EL (cell line): ENCODE measurements at regions not wholly inside any gene's neighbourhood (a gene's known extent, or its start where the extent isn't known, plus 50 kb on each side); places are given as distances from the start of the nearest gene placed in this dataset.

Source experiments
- DNase-seq: peaks from one replicate; pipeline ENCODE4 v3.0.0-alpha.2; 2016

DNA sequence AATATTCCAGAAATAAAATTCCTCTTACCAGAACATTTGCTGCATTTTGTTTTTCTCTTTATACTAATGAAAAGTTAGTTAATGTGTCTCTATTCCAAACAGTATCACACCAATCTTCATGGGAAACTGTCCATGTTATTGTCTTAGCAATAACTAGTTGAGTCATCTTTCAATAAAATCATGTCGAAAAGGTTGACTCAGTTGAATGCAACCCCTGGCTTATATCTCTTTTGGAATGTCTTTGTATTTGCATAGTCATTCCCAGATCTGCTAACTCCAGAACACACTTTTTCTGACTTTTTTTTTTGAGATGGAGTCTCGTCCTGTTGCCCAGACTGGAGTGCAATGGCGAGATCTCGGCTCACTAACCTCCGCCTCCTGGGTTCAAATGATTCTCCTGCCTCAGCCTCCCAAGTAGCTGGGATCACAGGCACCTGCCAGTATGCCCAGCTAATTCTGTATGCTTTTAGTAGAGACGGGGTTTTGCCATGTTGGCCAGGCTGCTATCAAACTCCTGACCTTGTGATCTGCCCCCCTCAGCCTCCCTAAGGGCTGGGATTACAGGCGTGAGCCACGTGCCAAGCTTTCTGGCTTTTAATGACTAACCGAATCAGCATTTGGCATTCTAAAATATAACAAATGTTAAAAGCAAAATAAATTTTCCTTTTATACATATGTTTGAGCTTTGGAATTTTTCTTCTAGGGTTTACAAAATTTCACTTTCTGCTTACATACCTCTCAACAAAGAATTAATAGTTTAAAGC is 133.2 kb upstream of the GULP1 start:
- peak; percentile 50 for DNase-seq

GRCh38 chr2:188159484-188159883 is 132.2 kb upstream of the GULP1 start:
- DNase-seq: peak; percentile 18

GRCh38 chr2:188170356-188170755 is 121.3 kb upstream of the GULP1 start:
- no peak for DNase-seq

GRCh38 chr2:188176620-188177019 is 115.1 kb upstream of the GULP1 start:
- no peak for DNase-seq

DNA sequence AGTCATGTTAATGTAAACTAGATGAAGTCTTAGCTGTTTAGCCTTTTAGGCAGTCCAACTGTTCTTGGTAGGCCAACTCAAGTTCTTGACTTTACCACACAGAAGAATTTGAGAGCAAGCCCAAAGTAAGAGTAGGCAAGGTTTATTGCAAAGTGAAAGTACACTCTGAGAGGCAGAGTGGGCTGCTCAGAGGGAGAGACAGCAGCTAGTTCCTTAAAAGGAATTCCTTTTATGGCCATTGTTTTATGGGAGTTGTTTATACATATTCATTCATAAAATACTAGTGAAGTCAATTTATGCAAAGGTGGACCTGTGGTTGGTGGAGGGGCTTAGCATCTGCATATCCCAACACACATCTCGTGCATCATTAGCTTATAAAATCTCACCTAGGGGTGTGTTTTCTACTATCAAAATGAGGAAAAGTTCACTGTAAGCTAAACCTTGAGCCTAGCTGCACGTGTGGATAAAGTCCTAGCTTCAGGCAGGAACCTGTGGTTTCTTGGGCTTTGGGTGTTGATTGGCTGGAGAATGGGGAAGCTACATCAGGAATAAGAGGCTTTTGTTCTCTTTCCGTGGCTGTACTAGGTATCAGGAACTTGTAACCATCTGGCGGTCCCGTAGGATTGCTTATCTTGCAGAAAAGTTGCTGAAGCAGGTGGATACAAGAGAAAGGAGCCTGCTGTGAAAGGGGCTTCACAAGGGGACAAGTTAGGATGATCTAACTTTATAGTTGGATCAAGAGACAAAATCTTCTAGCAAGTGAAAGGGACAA is 110.4 kb upstream of the GULP1 start:
- no peak for DNase-seq

GRCh38 chr2:188181884-188182283 is 109.8 kb upstream of the GULP1 start:
- DNase-seq: no peak

DNA sequence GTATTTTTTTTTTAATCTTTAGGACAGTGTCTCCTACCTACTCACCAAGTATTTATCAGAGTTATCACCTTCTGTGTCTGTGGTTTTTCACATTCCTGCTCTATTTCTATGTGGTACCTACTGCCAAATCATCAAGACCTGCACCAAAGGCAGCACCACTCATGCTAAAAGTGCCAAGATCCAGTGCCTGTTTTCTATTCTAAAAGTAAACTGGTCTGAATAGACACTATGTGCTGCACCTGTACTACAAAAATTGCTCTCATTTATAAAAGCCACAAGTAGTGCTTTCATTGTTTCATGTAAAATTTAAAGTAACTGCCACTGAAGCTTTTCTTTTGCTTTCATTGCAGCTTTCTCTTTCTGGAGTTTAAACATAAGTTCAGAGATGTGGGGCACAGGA is 103.9 kb upstream of the GULP1 start:
- DNase-seq: no peak

DNA sequence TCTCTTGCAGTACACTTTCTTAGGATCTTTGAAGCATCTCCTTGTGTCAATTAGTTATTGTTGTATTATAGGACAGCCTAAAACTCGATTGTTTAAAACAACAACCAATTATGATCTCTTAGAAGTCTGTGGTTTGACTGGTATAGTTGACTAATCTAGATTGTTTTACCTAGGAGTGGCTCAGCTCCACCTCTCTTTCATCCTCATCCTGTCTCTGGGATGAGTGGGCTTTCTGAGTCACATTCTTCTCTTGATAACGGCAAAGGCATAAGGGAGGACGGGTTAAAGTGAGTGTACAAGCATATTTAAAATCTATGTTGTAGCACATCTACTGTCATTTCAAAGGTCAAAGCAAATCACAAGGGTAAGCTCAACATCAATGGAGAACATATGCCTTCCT is 102.3 kb upstream of the GULP1 start:
- DNase-seq: peak; percentile 41

- DNase-seq: no peak
These were observed 98.4 kb upstream of the GULP1 start for GRCh38 chr2:188193230-188193629.

GRCh38 chr2:188196343-188197008 is 95.2 kb upstream of the GULP1 start:
- no peak for DNase-seq

DNA sequence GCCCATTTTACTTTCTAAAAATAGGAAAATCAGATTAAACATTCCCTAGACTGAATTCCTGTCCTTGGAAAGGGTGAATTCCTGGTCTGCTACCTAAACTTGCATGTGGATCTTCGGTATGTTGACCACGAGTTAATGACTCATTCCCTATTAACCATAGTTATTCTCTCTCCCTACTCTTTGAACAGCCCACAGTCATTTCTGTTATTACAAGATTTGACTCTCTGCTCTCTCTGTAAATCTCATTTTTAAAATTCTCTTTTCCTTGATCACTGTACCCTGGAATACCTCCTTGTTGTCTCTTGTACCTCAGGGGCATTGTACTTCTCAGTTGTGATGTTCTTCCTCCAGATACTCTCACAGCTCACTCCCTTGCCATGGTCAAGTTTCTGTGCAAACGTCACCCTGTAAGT is 92.0 kb upstream of the GULP1 start:
- DNase-seq: peak; percentile 92

GRCh38 chr2:188201639-188202038 is 90.0 kb upstream of the GULP1 start:
- no peak for DNase-seq

DNA sequence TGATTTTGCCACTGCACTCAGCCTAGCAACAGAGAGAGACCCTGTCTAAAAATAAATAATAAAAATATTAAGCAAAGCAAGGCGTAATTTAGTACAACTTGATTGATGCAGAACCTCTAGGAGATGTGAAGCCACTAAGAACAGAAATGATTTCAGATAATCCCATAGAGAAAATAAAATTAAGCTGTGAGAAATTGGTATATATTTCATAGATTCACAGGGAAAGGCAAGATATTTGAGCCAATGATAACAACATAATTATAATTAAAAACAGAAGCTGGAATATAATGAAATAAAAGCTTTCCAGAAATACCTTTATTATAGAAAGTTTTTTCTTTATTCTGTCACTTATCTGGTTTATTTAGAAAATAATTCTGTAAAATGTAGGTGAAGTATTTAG is 88.9 kb upstream of the GULP1 start:
- no peak for DNase-seq

DNA sequence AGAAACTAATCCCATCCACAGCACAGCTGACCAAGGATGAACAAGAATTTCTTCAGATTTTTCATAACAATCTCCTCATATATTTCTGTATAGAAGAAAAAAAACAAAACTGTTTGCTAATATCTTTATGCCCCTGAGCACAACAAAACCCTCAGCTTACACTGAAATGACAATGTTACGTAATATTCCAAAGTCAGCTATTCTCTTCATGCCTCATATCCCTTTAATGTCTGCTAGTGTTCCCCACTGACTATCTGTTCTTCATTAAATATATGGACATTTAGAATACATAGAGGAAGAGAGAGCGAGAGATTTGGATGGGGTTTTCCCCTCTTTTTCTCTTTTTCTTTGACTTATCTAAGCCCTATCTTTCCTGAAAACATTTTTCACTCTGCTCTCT is 87.9 kb upstream of the GULP1 start:
- no peak for DNase-seq

- DNase-seq: no peak
These were observed 86.8 kb upstream of the GULP1 start for GRCh38 chr2:188204824-188205223.

- DNase-seq: no peak
These were observed 84.1 kb upstream of the GULP1 start for GRCh38 chr2:188207554-188207953.

- no peak for DNase-seq
These were observed 82.5 kb upstream of the GULP1 start for GRCh38 chr2:188209218-188209617.

DNA sequence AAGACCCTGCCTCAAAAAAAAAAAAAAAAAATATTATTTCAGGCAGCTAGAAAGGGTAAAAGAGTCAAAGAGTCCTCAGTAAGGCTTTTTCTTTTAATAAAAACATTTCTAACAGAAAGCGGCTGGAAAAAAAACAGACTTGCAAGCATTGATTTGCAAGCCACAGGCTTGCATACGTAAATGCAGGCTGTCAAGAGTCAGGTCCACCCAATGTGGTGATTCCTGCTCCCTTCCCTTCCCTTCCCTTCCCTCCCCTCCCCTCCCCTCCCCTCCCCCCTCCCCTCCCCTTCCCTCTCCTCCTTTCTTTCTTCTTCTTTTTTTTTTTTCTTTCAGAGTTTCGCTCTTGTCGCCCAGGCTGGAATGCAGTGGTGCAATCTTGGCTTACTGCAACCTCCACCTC is 74.4 kb upstream of the GULP1 start:
- no peak for DNase-seq

GRCh38 chr2:188219541-188219940 is 72.1 kb upstream of the GULP1 start:
- DNase-seq: no peak

- DNase-seq: no peak
These were observed 71.1 kb upstream of the GULP1 start for GRCh38 chr2:188220535-188220934.

DNA sequence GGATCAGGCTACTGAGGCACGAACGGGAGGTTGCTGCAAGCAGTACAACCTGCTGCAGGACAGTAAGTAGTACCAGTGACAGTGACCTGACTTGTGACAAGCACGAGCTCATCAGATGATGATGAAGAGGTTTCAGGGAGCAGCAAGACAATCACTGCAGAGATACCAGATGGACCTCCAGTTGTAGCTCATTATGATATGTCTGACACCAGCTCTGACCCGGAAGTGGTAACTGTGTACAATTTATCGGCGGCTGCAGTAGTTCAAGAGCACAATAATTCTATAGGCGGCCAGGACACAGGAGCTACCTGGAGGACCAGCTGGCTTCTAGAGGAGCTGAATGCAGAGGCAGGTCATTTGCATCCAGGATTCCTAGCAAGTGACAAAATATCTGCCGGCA is 64.0 kb upstream of the GULP1 start:
- no peak for DNase-seq

GRCh38 chr2:188235364-188235763 is 56.3 kb upstream of the GULP1 start:
- no peak for DNase-seq

DNA sequence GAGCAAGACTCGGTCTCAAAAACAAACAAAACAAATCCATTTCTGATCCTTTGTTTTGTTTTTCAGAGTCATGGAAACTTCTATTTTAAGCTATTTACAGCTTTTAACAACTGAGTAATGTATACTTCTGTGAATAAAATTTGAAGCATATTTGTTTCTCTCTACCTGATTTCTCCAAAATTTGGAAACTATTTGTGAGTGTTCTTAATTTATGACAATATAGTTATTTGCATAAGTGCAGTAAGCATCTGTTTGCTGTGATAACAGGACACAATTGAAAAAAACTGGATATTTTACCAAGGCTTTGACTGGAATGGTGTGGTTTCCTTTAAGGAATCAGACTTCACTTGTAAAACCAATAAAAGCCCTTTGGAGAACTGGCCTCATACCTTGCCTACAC is 53.3 kb upstream of the GULP1 start:
- DNase-seq: no peak
